ENCODE measurements at regions not wholly inside any gene's neighbourhood (a gene's known extent, or its start where the extent isn't known, plus 50 kb on each side); places are given as distances from the start of the nearest gene placed in this dataset.

DNA sequence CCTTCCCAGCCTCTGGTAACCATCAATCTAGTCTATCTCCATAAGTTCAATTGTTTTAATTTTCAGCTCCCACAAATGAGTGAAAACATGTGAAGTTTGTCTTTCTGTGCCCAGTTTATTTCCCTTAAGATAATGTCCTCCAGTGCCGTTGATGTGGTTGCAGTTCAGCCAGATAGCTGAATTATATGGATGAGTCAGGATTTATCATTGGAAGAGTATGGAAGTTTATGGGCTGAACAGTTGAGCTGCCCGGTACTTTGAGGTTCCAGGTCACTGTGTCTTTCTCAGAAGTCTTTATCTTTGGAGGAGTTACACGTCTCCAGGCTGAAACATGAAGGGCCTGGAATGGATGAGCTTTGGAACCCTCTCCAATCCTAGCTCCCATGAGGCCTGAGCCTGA is 120.1 kb downstream of the ASCL4 start:
- no peak for DNase-seq

DNA sequence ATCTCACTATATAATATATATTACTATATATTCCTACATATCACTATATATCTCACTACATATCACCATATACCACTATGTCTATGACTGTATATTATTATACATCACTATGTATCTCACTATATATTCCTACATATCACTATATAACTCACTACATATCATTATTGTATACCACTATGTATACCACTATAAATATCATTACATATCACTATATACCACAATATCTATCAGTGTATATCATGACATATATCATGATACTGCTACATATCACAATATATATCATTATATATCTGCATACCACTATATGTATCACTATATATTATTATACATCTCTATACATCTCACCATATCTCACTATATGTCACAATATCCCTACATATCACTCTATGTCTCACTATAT is 121.5 kb downstream of the ASCL4 start:
- DNase-seq, result no peak

- DNase-seq, result no peak
Measured at GRCh38 chr12:107900588-107900987, 126.1 kb downstream of the ASCL4 start.

DNA sequence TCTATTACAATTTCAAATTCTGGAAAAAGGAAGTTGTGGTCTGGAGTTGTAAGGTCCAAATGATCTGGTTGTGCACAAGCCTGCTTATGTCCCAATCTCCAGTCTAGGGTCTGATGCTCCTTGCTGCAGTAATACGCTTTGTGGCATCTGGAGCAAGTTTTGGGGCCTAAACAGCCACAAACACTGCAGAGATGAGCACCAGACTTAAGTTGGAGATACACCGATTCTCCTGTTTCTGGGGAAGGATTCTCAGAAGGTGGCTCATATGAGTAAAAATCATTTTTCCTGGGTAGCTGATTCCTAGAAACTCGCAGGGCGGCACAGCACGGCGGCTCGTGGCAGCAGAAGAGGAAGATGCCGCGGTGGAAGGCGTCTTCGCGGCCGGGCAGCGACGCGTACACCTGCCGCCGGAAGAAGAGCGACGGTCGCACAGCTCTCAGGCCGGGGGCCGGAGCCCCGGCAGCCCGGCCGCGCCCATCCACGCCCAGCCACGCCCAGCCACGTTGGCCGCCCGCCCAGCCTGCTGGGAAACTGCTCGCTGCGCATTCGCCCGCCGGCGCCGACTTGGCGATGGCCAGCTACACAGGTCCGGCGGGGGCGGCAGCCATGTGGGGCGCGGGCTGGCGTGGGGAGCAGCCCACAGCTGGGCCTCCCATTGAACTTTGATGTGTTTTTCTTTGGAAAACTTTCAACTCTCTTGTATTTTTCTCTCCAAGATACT is 129.0 kb downstream of the ASCL4 start:
- DNase-seq, result peak; percentile 87

DNA sequence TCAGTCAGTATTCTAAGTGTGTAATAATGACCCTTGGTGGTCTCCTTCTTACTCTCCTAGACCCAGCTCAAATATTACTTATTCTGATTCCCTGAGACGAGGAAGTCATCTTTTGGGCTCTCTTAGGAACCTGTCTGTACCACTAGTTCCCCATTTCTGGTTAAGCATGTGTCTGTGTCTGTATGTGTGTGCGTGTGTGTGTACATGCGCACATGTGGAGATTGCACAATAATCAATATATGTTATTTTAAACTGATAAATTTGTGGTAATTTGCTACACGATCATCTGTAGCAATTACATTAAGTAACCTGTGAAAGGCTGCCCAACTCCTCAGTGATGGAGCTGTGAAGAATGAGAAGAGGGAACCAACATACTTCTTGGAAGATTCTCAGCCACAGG is 132.2 kb downstream of the ASCL4 start:
- peak; percentile 18 for DNase-seq

GRCh38 chr12:107912421-107913004 is 138.0 kb downstream of the ASCL4 start:
- DNase-seq, result peak; percentile 83

GRCh38 chr12:107914460-107914977 is 140.0 kb downstream of the ASCL4 start:
- DNase-seq, result no peak

DNA sequence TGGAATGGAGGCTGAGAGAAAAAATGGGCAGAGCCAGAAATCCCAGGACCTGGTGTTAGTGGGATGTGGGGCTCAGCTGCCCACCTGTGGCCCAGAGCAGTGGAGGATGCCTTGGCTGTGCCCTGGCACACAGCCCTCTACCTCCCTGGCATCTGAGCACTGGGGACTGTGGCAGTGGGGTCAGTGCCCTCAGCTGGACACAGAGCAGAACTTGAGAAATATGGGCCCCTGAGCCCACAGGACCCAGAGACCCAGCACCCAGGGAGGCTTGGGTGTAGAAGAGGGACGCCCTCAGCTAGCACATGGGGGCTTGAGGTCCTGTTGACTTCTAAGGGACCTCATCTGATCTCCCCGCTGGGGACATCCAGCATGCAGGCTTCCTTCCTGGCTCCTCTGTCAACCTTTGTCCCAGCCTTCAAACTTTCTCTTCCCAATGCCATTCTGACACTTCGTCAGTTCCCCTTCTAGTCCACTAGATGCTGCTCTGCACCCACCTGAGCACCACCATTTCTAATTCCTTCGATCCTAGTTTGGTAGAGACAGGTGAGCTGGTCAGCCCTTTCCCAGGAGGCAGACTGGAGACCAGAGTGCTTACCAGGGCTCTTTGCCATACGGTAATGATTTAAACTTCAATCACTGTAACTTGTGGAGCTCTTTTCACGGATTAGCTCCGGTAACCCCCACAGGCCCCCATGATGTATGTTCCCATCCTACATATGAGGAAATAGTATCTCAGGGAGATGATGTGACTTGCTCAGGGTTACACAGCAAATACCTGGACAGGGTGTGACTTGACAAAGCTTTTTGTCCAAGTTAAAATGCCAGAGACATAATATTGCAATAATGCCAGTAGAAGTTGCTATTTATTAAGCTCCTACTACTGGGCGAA is 143.7 kb downstream of the ASCL4 start:
- DNase-seq, result peak; percentile 50

DNA sequence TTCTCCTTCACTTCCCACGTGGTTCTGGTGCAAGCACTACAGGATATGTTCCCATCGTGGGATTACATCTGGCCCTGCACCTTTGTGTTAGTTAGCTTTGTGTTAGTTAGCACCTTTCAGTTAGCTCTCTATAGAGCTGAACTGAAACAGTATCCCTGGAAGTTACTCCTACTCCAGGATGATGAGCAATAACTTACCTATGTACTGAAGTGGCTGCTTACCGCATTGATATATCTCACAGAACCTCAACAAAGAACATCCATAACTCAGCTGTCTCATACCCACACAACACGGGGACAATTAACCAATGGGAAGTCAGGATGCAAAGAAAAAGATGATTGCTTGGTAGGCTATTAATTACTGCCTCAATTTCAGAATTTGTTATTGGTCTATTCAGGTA is 146.6 kb downstream of the ASCL4 start:
- DNase-seq, result no peak

DNA sequence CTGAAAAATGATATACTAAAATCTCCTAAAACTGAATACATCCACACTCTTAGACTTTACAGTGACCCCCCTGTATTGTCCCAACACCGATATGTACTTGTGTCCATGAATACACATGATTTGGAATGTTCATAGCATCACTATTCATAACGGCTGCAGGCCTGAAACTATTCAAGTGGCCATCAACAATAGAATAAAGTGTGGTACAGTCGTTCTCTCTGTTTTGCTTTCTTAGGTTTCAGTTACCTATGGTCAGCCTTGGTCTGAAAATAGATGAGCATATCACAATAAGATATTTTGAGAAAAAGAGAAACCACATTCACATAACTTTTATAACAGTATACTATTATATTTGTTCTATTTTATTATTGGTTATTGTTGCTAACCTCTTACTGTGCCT is 150.6 kb downstream of the ASCL4 start:
- no peak for DNase-seq

DNA sequence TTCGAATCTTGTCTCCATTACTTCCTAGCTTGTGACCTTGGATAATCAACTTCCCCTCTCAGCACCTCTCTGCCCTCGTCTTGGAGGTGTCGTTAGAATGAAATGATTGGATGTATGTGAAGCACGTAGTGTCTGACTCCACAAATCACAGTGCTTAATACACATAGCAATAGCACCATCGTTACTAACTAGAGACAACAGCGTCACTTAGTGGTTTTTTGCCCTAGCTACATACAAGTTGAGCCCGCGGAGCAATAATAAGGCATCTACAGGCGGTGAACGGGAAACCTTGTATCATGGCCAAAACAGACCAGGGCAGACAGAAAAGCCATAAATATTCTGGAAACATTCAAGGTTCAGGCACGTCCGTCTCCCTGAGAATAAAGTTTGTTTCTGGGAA is 154.9 kb downstream of the ASCL4 start:
- DNase-seq, result peak; percentile 59

DNA sequence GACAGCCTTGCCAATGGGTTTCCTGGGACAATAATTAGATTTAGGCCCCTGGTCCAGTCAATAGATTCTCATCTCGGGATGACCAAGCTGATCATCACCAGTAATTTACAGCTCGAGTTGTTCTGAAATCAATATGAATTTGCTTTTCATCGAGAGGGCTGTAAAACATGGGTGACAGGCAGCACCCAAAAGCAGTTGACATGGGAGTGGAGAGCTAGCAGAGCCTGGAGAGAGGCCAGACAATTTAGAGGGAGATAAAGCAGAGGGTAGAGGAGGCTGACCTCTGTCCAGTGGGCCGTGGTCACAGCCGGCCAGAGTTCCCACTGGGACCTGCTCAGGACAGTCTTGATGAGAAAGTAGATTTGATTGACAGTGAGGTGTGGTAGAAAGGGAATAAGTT is 157.3 kb downstream of the ASCL4 start:
- DNase-seq, result no peak

GRCh38 chr12:107938446-107938845 is 163.9 kb downstream of the ASCL4 start:
- no peak for DNase-seq

DNA sequence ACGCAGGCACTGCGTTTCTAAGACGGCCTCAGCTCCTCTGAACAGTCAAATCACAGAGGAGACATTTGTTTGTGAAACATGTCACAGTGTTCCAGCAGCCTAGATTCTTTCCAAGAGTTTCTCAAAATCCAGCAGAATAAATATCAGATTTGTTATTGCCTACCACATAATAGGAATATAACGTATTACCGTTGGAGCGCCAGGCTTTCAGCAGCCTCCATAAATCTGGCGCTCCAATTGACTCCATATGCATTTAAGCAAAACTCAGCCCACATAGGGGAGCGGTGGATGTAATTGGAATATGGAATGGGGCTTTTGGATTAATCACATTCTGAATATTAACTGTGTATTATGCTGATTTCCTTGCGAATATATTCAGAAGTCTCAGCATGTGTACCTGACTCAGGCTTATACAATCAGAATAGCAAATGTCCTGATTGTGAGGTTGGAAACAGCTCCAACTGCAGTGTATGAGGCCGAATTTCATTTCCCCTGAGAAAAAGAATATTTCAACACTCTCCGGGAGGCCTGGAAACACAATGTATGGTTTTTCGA is 174.0 kb downstream of the ASCL4 start:
- no peak for DNase-seq

DNA sequence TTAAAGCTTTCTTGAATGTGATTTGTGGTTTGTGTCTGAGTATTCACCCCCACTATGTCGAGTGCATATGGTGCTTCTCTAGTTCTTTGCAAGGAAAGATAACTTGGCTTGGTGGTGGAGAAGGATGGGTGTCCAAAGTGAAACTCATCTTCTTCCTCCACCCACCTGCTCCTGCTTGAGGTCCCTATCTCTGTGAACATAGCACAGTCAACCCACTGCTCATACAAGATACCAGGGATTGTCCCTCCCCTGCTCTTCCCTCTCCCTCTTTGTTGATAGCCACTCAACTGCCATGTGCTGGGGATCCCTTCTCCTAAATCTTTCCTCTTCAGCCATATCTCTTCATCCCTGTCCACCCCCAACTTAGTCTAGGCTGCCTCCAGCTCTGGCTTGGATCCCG is 176.5 kb downstream of the ASCL4 start:
- no peak for DNase-seq

- peak; percentile 14 for DNase-seq
Measured at GRCh38 chr12:107955966-107956643, 173.0 kb upstream of the WSCD2 start.

- no peak for DNase-seq
Measured at GRCh38 chr12:107957459-107957858, 171.6 kb upstream of the WSCD2 start.

- DNase-seq, result no peak
Measured at GRCh38 chr12:107963635-107964034, 165.5 kb upstream of the WSCD2 start.

DNA sequence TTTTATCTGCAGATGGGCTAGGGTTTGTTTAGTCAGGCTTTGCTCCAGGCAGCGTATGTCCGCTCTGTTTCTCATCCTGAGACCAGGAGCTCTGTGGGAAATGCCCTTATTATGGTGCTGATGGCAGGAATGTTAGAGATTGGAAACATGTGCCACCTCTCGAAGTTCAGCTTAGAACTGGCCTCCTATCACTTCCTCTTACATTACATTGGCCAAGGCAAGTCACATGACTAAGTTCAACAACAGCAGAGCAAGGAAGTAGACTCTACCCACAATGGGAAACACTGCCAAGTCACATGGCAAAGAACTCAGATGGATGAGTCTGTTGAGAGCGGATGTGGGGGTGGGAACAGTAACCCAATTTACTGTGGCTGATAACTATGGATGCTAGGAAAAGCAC is 161.9 kb upstream of the WSCD2 start:
- DNase-seq, result no peak

DNA sequence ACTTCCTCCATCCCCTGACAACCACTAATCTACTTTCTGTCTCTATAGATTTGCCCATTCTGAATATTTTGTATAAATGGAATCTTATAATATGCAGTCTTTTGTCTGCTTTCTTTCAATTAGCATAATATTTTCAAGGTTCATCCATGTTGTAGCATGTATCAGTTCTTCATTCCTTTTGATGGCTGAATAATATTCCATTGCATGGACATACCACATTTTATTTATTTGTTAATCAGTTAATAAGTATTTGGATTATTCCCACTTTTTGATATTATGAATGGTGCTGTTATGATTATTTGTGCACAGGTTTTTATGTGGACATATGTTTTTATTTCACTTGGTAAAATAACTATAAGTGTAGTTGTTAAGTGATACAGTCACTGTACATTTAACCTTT is 155.1 kb upstream of the WSCD2 start:
- DNase-seq, result no peak

- no peak for DNase-seq
Measured at GRCh38 chr12:107976331-107976730, 152.8 kb upstream of the WSCD2 start.

DNA sequence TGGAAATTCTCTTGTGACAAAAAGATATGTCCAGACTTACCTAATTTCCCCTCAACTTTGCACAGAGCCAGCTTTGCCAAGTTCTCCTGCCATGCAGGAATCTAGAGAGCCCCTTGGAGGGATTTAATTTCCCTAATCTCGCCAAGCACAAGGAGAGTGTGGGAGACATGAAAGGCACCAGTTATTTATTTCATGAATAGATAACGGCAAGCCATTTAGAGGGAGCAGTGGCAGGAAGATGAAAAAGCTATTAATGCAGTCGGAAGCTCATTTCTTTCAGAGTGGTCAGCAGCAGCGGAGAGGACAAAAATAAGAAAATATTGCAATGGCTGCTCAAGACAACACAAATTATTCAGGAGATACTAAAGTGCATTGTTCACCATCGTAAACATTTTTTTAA is 150.9 kb upstream of the WSCD2 start:
- DNase-seq, result no peak

GRCh38 chr12:107978641-107979040 is 150.4 kb upstream of the WSCD2 start:
- no peak for DNase-seq
